Glutamatergic neuron (in vitro differentiated cells): ENCODE measurements at regions not wholly inside any gene's neighbourhood (a gene's known extent, or its start where the extent isn't known, plus 50 kb on each side); places are given as distances from the start of the nearest gene placed in this dataset.

ENCODE experiments used
- DNase-seq: peaks from one replicate; pipeline ENCODE4 v3.0.0; 2022
- H3K27ac Mint-ChIP-seq: one replicate; pipeline ENCODE4 v1.8.0; 2020; ENCODE audit warnings: mild to moderate bottlenecking, mixed read lengths, inconsistent platforms; ENCODE audit not compliant: unreplicated experiment
- H3K27me3 Mint-ChIP-seq: one replicate; pipeline ENCODE4 v1.8.0; 2020; ENCODE audit warnings: mild to moderate bottlenecking, moderate library complexity, mixed read lengths, inconsistent platforms; ENCODE audit not compliant: unreplicated experiment
- H3K36me3 Mint-ChIP-seq: one replicate; pipeline ENCODE4 v1.8.0; 2020; ENCODE audit warnings: mild to moderate bottlenecking, mixed read lengths, inconsistent platforms; ENCODE audit not compliant: unreplicated experiment
- H3K4me1 Mint-ChIP-seq: one replicate; pipeline ENCODE4 v1.8.0; 2020; ENCODE audit warnings: mild to moderate bottlenecking, low read depth, mixed read lengths, inconsistent platforms; ENCODE audit not compliant: unreplicated experiment
- H3K4me3 Mint-ChIP-seq: one replicate; pipeline ENCODE4 v1.8.0; 2020; ENCODE audit warnings: mild to moderate bottlenecking, mixed read lengths, inconsistent platforms; ENCODE audit not compliant: unreplicated experiment
- H3K9me3 Mint-ChIP-seq: one replicate; pipeline ENCODE4 v1.8.0; 2020; ENCODE audit warnings: mild to moderate bottlenecking, moderate library complexity, mixed read lengths, inconsistent platforms; ENCODE audit not compliant: unreplicated experiment
- TF ChIP-seq, protein P1 (sequence below): fragments of 200-600 bp; sonication (generic); IDR thresholded peaks from one replicate; pipeline ENCODE4 v1.5.0; 2021; ENCODE audit not compliant: partially characterized antibody, unreplicated experiment

DNA sequence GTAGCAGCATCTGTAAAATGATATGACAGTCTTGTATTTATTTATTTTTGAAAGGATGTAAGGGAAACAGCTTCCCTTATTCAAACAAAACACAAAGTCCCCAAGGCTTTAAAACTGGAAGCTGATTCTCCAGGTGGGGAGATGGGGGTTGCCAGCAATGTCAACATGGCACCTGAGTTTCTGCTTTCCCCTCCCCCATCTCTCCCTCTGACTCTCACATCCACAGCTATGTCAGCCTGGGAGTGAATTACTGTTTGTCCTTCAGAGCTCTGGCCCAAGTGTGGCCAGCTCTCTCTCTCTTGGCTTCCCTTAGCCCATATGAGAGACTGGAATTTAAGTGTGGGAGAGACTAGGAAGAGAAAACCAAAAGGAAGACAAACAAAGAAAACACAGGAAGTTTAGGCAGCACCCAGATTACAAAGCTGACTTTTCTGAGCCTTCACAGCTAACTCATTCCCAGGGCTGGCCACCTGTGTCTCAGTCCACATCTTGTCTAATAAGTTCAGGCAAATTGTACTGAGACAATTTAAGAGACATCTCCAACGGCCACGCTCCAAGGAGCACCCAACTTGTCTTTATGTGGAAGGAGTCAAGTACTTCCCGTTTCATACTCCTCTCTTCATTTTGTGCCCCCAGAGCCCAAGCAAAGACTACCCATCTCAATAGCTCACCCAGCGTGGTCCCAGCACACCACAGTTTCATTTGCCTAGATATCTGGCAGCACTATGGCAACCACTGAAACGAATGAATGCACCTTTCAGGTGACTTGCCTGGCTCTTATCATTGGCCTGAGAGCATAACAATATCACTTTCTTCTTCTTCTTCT is 69.2 kb downstream of the SOX9 start:
- Mint-ChIP-seq H3K36me3 (no peaks in the 10 kb centered on the region), H3K27ac (no peak overlapping the region), H3K4me1 (no peaks in the 10 kb centered on the region), H3K9me3 (no peaks in the 10 kb centered on the region), H3K4me3 (no peak overlapping the region), H3K27me3 (peaks cover 2% of the 10 kb centered on the region)
- TF ChIP-seq, protein P1, sequence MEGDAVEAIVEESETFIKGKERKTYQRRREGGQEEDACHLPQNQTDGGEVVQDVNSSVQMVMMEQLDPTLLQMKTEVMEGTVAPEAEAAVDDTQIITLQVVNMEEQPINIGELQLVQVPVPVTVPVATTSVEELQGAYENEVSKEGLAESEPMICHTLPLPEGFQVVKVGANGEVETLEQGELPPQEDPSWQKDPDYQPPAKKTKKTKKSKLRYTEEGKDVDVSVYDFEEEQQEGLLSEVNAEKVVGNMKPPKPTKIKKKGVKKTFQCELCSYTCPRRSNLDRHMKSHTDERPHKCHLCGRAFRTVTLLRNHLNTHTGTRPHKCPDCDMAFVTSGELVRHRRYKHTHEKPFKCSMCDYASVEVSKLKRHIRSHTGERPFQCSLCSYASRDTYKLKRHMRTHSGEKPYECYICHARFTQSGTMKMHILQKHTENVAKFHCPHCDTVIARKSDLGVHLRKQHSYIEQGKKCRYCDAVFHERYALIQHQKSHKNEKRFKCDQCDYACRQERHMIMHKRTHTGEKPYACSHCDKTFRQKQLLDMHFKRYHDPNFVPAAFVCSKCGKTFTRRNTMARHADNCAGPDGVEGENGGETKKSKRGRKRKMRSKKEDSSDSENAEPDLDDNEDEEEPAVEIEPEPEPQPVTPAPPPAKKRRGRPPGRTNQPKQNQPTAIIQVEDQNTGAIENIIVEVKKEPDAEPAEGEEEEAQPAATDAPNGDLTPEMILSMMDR: no peak
- DNase-seq: no peak

- TF ChIP-seq, protein P1: no peak
- no peak overlapping the region for H3K27ac Mint-ChIP-seq
- H3K4me1 Mint-ChIP-seq: no peaks in the 10 kb centered on the region
- DNase-seq: no peak
- H3K36me3 Mint-ChIP-seq: peaks cover 4% of the 10 kb centered on the region
- H3K27me3 Mint-ChIP-seq: peaks cover under 1% of the 10 kb centered on the region
- H3K4me3 Mint-ChIP-seq: no peak overlapping the region
- H3K9me3 Mint-ChIP-seq: peaks cover 2% of the 10 kb centered on the region
Observed at GRCh38 chr17:72191356-72191755, 70.5 kb downstream of the SOX9 start.

DNA sequence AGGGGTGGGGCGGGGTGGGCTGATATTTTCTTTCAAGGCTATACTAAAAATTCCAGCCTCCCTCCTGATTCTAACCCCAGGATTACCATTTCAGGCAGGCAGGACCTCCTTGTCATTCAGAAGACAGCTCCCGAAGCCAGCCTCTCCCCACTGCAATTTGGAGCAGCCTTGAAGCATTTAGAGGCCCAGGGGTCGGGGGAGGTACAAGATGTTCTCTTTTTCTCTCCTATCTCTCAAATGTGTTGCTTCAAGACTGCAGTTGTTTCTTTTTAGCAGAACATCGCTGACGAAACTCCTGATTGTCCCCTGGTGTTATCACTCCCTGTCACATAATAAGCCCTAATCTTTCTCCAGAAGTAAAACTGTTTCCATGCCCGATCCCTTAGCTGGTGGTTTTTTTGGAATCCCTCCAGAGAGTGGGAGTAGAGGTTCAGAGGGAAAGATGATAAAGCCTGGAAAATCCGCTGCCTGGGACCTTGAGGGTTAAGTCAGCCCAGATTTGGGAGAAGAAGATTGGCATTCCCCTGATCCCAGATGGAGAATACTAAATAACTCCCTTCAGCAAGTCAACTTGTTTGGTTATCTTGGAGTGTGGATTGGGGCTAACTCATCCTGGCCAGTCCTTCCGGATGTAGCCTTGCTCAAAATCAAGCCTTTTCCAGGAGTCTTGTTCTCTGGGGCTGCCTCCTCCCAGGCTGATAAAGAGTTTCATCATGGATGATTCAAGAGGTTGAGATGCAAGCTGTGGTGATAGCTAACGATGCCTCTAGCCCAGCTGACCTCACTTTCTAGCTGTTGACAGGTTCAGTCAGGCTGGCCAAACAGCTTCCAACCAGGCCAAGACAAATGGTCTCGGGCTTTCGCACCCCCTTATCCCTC is 71.3 kb downstream of the SOX9 start:
- no peak overlapping the region for H3K27ac Mint-ChIP-seq
- peaks cover 5% of the 10 kb centered on the region for H3K36me3 Mint-ChIP-seq
- TF ChIP-seq, protein P1: no peak
- peaks cover 4% of the 10 kb centered on the region for H3K9me3 Mint-ChIP-seq
- no peaks in the 10 kb centered on the region for H3K27me3 Mint-ChIP-seq
- DNase-seq: no peak
- no peaks in the 10 kb centered on the region for H3K4me1 Mint-ChIP-seq
- H3K4me3 Mint-ChIP-seq: no peak overlapping the region

- H3K27me3 Mint-ChIP-seq: no peaks in the 10 kb centered on the region
- H3K27ac Mint-ChIP-seq: no peak overlapping the region
- H3K4me3 Mint-ChIP-seq: no peak overlapping the region
- H3K4me1 Mint-ChIP-seq: no peaks in the 10 kb centered on the region
- peaks cover 5% of the 10 kb centered on the region for H3K36me3 Mint-ChIP-seq
- DNase-seq: no peak
- H3K9me3 Mint-ChIP-seq: peaks cover 4% of the 10 kb centered on the region
- TF ChIP-seq, protein P1: no peak
Observed at GRCh38 chr17:72192800-72193192, 72.0 kb downstream of the SOX9 start.
